ENCODE measurements at regions not wholly inside any gene's neighbourhood (a gene's known extent, or its start where the extent isn't known, plus 50 kb on each side); places are given as distances from the start of the nearest gene placed in this dataset.

GRCh38 chr2:212686285-212686895 is 147.8 kb upstream of the ERBB4 start:
- TF ChIP-seq EP300 (IDR thresholded peaks at IDR 0.05; ENCODE audit: low read depth) = no peak
- TF ChIP-seq, protein P1, sequence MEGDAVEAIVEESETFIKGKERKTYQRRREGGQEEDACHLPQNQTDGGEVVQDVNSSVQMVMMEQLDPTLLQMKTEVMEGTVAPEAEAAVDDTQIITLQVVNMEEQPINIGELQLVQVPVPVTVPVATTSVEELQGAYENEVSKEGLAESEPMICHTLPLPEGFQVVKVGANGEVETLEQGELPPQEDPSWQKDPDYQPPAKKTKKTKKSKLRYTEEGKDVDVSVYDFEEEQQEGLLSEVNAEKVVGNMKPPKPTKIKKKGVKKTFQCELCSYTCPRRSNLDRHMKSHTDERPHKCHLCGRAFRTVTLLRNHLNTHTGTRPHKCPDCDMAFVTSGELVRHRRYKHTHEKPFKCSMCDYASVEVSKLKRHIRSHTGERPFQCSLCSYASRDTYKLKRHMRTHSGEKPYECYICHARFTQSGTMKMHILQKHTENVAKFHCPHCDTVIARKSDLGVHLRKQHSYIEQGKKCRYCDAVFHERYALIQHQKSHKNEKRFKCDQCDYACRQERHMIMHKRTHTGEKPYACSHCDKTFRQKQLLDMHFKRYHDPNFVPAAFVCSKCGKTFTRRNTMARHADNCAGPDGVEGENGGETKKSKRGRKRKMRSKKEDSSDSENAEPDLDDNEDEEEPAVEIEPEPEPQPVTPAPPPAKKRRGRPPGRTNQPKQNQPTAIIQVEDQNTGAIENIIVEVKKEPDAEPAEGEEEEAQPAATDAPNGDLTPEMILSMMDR (IDR thresholded peaks at IDR 0.05) = peak; percentile 60 to 90 (median 70)
- H3K27ac ChIP-seq = no peak overlapping the region
- in situ Hi-C loops (cut with MboI; ENCODE audit: low pct_ligation_motif_present in 1 of 4, low pct_unique_long_range_greater_than_20kb in 1 of 4, low sequenced_read_pairs in 3 of 4) (loop anchor here in 3 of 4 donors (25.0 kb wide), 1 partner anchor 476 kb away; the partner anchor contains the start of gene IKZF2 (in 3 of the 3)), intact Hi-C loops (cut with DNase I; ENCODE audit: low total_unique reads) (no loop called here)
- no peaks in the 10 kb centered on the region for H3K27me3 ChIP-seq
- H3K4me3 ChIP-seq = no peak overlapping the region
- H3K4me1 ChIP-seq = no peaks in the 10 kb centered on the region
- 19 to 23% methylated on average over 10 of the region's 10 CpGs for WGBS, 2 donors (ENCODE audit: low coverage in 1 of 2)
- peak; percentile 48 for DNase-seq
- no peaks in the 10 kb centered on the region for H3K36me3 ChIP-seq
- H3K9me3 ChIP-seq = no peaks in the 10 kb centered on the region

DNA sequence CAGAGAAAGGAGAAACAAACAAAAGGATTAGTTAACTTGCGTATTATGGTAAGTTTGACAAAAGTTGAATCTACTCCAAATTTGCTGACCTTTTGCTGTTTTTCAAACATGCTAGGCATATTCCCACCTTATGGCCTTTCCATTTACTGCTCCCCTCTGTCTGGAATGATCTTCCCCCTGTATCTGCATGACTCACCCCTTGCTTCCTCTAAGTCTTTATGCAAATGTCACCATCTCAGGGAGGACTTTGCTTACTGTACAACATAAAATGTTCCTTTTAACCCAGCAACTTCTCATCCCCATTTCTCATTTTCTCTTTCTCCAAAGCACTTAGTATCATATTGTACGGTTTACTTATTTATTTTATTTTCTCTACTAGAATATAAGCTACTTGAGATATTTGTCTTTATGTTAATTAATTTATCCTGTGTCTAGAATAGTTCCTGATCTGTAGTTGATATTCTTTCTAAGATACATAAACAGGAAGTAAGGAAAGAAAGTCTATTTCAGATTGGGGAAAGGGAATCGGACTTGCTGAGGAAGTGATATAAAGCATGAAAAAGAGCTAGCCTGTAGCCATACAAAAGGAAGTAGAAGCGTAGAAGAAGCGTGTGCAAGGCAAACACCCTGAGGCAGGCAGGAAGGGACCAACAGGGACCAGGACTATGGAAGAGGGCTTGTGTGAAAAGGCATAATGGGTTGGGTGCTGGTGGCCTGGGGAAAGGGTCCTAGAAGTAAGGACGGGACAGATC is 144.9 kb upstream of the ERBB4 start:
- DNase-seq = no peak
- Histone ChIP-seq H3K27me3 (no peaks in the 10 kb centered on the region), H3K4me3 (no peak overlapping the region), H3K9me3 (no peaks in the 10 kb centered on the region), H3K36me3 (no peaks in the 10 kb centered on the region), H3K27ac (no peak overlapping the region), H3K4me1 (no peaks in the 10 kb centered on the region)
- intact Hi-C loops (cut with DNase I; ENCODE audit: low total_unique reads) (loop anchor here (2.0 kb wide), 1 partner anchor 23 kb away; no protein-coding TSS in a partner anchor), in situ Hi-C loops (cut with MboI; ENCODE audit: low pct_ligation_motif_present in 1 of 4, low pct_unique_long_range_greater_than_20kb in 1 of 4, low sequenced_read_pairs in 3 of 4) (loop anchor here in 3 of 4 donors (25.0 kb wide), 1 partner anchor 479 kb away; the partner anchor contains the start of gene IKZF2 (in 3 of the 3))
- TF ChIP-seq POLR2AphosphoS5 (IDR thresholded peaks at IDR 0.05) = no peak
- 59 to 69% methylated on average over 6 of the region's 6 CpGs for WGBS, 2 donors (ENCODE audit: low coverage in 1 of 2)

- no peaks in the 10 kb centered on the region for H3K4me1 ChIP-seq
- no peak overlapping the region for H3K27ac ChIP-seq
- intact Hi-C loops (cut with DNase I; ENCODE audit: low total_unique reads) = no loop called here
- H3K27me3 ChIP-seq = no peaks in the 10 kb centered on the region
- in situ Hi-C loops (cut with MboI; ENCODE audit: low pct_ligation_motif_present in 1 of 4, low pct_unique_long_range_greater_than_20kb in 1 of 4, low sequenced_read_pairs in 3 of 4) = loop anchor here in 3 of 4 donors (25.0 kb wide), 1 partner anchor 479 kb away; the partner anchor contains the start of gene IKZF2 (in 3 of the 3)
- TF ChIP-seq POLR2A (IDR thresholded peaks at IDR 0.05) (no peak), EP300 (IDR thresholded peaks at IDR 0.05; ENCODE audit: low read depth) (no peak), POLR2AphosphoS5 (IDR thresholded peaks at IDR 0.05) (no peak)
- TF ChIP-seq, protein P1 (IDR thresholded peaks at IDR 0.05) = no peak
- no peaks in the 10 kb centered on the region for H3K36me3 ChIP-seq
- 75 to 77% methylated on average over 2 to 3 of the region's 3 CpGs for WGBS, 2 donors (ENCODE audit: low coverage in 1 of 2)
- H3K4me3 ChIP-seq = no peak overlapping the region
- no peaks in the 10 kb centered on the region for H3K9me3 ChIP-seq
- DNase-seq = no peak
Observed at GRCh38 chr2:212682937-212683336, 144.3 kb upstream of the ERBB4 start.

DNA sequence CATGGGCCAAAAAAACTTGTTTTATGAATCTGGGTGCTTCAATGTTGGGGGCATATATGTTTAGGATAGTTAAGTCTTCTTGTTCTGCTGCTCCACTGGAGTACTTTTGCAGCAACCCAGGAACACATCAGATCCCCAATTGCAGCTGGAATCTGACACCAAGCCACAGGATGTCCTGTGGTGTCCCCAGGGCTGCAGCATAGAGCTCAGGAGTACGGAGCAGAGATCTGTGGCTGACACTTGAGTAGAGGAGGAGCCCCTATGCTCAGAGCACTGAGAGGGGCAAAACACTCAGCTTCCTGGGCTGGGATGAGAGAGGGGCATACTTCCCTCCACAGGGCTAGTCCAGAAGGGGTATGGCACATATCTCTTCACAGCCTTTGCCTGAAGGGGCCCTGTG is 138.9 kb upstream of the ERBB4 start:
- H3K36me3 ChIP-seq = no peaks in the 10 kb centered on the region
- TF ChIP-seq POLR2AphosphoS5 (IDR thresholded peaks at IDR 0.05) (no peak), EP300 (IDR thresholded peaks at IDR 0.05; ENCODE audit: low read depth) (no peak), POLR2A (IDR thresholded peaks at IDR 0.05) (no peak)
- TF ChIP-seq, protein P1 (IDR thresholded peaks at IDR 0.05) = no peak
- no peaks in the 10 kb centered on the region for H3K4me1 ChIP-seq
- intact Hi-C loops (cut with DNase I; ENCODE audit: low total_unique reads) (no loop called here), in situ Hi-C loops (cut with MboI; ENCODE audit: low pct_ligation_motif_present in 1 of 4, low pct_unique_long_range_greater_than_20kb in 1 of 4, low sequenced_read_pairs in 3 of 4) (loop anchor here in 3 of 4 donors (25.0 kb wide), 1 partner anchor 485 kb away; the partner anchor contains the start of gene IKZF2 (in 3 of the 3))
- H3K4me3 ChIP-seq = no peak overlapping the region
- H3K9me3 ChIP-seq = no peaks in the 10 kb centered on the region
- no peaks in the 10 kb centered on the region for H3K27me3 ChIP-seq
- DNase-seq = no peak
- no peak overlapping the region for H3K27ac ChIP-seq
- WGBS, 2 donors (ENCODE audit: low coverage in 1 of 2) = 13% methylated on average over 1 of the region's 1 CpG; no CpG with 5 or more reads in 1 of the 2 donors

Measured in transverse colon (tissue), 4 donors.